ENCODE measurements at regions not wholly inside any gene's neighbourhood (a gene's known extent, or its start where the extent isn't known, plus 50 kb on each side); places are given as distances from the start of the nearest gene placed in this dataset.

DNA sequence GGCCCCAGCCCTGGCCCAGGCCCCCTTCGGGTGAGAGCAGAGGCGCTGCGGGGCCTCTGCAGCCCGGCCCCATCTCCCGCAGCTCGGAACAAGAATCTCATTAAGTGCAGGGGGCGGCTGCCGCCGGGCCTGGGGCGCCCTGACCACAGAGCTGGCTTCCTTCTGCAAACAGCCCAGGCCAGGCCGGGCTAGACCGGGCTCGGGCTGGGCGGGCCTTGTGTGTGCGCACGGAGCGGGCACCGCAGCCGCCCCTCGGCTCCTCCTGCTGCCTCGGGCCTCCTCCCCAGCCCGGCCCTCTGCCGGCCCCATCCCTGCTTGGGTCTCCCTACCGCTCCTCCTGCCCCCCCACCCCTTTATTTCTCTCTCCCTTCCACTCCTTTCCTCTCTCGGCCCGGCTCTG is 83.3 kb downstream of the EFNB1 start:
- Mint-ChIP-seq H3K9me3 (ENCODE audit: unreplicated experiment) (no peaks in the 10 kb centered on the region), H3K27me3 (ENCODE audit: unreplicated experiment) (peaks cover 3% of the 10 kb centered on the region), H3K27ac (ENCODE audit: unreplicated experiment) (no peak overlapping the region), H3K4me3 (ENCODE audit: unreplicated experiment) (no peak overlapping the region), H3K4me1 (ENCODE audit: low read depth, unreplicated experiment) (peaks cover 6% of the 10 kb centered on the region), H3K36me3 (ENCODE audit: unreplicated experiment) (no peaks in the 10 kb centered on the region)
- TF ChIP-seq, protein P1, sequence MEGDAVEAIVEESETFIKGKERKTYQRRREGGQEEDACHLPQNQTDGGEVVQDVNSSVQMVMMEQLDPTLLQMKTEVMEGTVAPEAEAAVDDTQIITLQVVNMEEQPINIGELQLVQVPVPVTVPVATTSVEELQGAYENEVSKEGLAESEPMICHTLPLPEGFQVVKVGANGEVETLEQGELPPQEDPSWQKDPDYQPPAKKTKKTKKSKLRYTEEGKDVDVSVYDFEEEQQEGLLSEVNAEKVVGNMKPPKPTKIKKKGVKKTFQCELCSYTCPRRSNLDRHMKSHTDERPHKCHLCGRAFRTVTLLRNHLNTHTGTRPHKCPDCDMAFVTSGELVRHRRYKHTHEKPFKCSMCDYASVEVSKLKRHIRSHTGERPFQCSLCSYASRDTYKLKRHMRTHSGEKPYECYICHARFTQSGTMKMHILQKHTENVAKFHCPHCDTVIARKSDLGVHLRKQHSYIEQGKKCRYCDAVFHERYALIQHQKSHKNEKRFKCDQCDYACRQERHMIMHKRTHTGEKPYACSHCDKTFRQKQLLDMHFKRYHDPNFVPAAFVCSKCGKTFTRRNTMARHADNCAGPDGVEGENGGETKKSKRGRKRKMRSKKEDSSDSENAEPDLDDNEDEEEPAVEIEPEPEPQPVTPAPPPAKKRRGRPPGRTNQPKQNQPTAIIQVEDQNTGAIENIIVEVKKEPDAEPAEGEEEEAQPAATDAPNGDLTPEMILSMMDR (IDR thresholded peaks at IDR 0.05; ENCODE audit: partially characterized antibody, unreplicated experiment): no peak
- no peak for DNase-seq

- Mint-ChIP-seq H3K27me3 (ENCODE audit: unreplicated experiment) (peaks cover 2% of the 10 kb centered on the region), H3K4me1 (ENCODE audit: low read depth, unreplicated experiment) (peaks cover 6% of the 10 kb centered on the region)
Observed at GRCh38 chrX:68910731-68911428, 82.1 kb downstream of the EFNB1 start.

DNA sequence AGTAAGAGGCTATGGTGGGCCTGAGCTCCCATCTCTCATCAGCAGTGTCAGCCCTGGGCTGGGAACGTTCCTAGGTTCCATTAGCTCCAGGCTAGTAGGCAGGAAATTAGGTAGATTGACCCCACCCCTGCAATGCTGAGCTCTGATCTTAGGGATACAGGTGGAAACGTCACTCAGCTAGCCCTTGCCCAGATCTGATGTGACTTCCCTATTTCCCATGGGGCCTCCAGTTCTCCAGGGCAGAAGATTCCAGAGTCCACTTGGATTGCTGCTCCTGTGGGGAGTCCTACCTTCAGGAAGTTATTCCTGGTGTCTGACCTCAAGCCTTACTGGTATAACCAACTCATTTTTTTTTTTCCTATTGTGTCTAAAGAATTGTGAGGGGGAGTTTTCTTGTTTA is 81.1 kb downstream of the EFNB1 start:
- no peak for DNase-seq

More at GRCh38 chrX:68910731-68911428, 82.1 kb downstream of the EFNB1 start:
- no peaks in the 10 kb centered on the region for H3K36me3 Mint-ChIP-seq (ENCODE audit: unreplicated experiment)
- no peaks in the 10 kb centered on the region for H3K9me3 Mint-ChIP-seq (ENCODE audit: unreplicated experiment)
- H3K4me3 Mint-ChIP-seq (ENCODE audit: unreplicated experiment): no peak overlapping the region
- H3K27ac Mint-ChIP-seq (ENCODE audit: unreplicated experiment): no peak overlapping the region
- no peak for DNase-seq
- TF ChIP-seq, protein P1 (IDR thresholded peaks at IDR 0.05; ENCODE audit: partially characterized antibody, unreplicated experiment): no peak

GRCh38 chrX:68908071-68908470 is 79.2 kb downstream of the EFNB1 start:
- H3K9me3 Mint-ChIP-seq (ENCODE audit: unreplicated experiment): no peaks in the 10 kb centered on the region
- no peaks in the 10 kb centered on the region for H3K36me3 Mint-ChIP-seq (ENCODE audit: unreplicated experiment)
- TF ChIP-seq, protein P1 (IDR thresholded peaks at IDR 0.05; ENCODE audit: partially characterized antibody, unreplicated experiment): no peak
- peaks cover 2% of the 10 kb centered on the region for H3K27me3 Mint-ChIP-seq (ENCODE audit: unreplicated experiment)
- no peak for DNase-seq
- no peak overlapping the region for H3K4me3 Mint-ChIP-seq (ENCODE audit: unreplicated experiment)
- H3K4me1 Mint-ChIP-seq (ENCODE audit: low read depth, unreplicated experiment): peaks cover 5% of the 10 kb centered on the region
- H3K27ac Mint-ChIP-seq (ENCODE audit: unreplicated experiment): no peak overlapping the region

More for the DNA sequence above, 81.1 kb downstream of the EFNB1 start:
- no peaks in the 10 kb centered on the region for H3K36me3 Mint-ChIP-seq (ENCODE audit: unreplicated experiment)
- peaks cover 2% of the 10 kb centered on the region for H3K27me3 Mint-ChIP-seq (ENCODE audit: unreplicated experiment)
- no peak overlapping the region for H3K4me3 Mint-ChIP-seq (ENCODE audit: unreplicated experiment)
- TF ChIP-seq, protein P1 (IDR thresholded peaks at IDR 0.05; ENCODE audit: partially characterized antibody, unreplicated experiment): no peak
- H3K9me3 Mint-ChIP-seq (ENCODE audit: unreplicated experiment): no peaks in the 10 kb centered on the region
- H3K4me1 Mint-ChIP-seq (ENCODE audit: low read depth, unreplicated experiment): peaks cover 6% of the 10 kb centered on the region
- H3K27ac Mint-ChIP-seq (ENCODE audit: unreplicated experiment): no peak overlapping the region

- Mint-ChIP-seq H3K4me3 (ENCODE audit: unreplicated experiment) (no peak overlapping the region), H3K27ac (ENCODE audit: unreplicated experiment) (no peak overlapping the region), H3K36me3 (ENCODE audit: unreplicated experiment) (no peaks in the 10 kb centered on the region), H3K4me1 (ENCODE audit: low read depth, unreplicated experiment) (peaks cover 3% of the 10 kb centered on the region), H3K9me3 (ENCODE audit: unreplicated experiment) (no peaks in the 10 kb centered on the region), H3K27me3 (ENCODE audit: unreplicated experiment) (peaks cover 1% of the 10 kb centered on the region)
- no peak for DNase-seq
- TF ChIP-seq, protein P1 (IDR thresholded peaks at IDR 0.05; ENCODE audit: partially characterized antibody, unreplicated experiment): no peak
Observed at GRCh38 chrX:68902706-68903504, 74.1 kb downstream of the EFNB1 start.
